ENCODE measurements at regions not wholly inside any gene's neighbourhood (a gene's known extent, or its start where the extent isn't known, plus 50 kb on each side); places are given as distances from the start of the nearest gene placed in this dataset.

GRCh38 chr5:2921651-2922050 lies 170.2 kb upstream of the IRX2 start:
- Histone ChIP-seq H3K27ac (ENCODE audit: low read length) (no peak overlapping the region), H3K9me3 (ENCODE audit: control insufficient read depth, insufficient read depth, low read depth, low read length) (no peaks in the 10 kb centered on the region), H3K36me3 (ENCODE audit: control insufficient read depth, insufficient read depth, low read length) (no peaks in the 10 kb centered on the region), H3K4me1 (ENCODE audit: control insufficient read depth, insufficient read depth, low read length) (no peaks in the 10 kb centered on the region), H3K27me3 (ENCODE audit: control insufficient read depth, insufficient read depth, low read length) (no peaks in the 10 kb centered on the region), H3K4me3 (ENCODE audit: low read depth in 2 of 2, low read length in 2 of 2) (no peak overlapping the region)
- DNase-seq (ENCODE audit: low read depth, low spot score) (no peak), ATAC-seq (no peak)
- in situ Hi-C loops (cut with HindIII; ENCODE audit: low pct_unique_long_range_greater_than_20kb, low sequenced_read_pairs) = no loop called here
- intact Hi-C loops (cut with micrococcal nuclease; ENCODE audit: unreplicated experiment) = no loop called here
- TF ChIP-seq TCF7L2 (IDR thresholded peaks at IDR 0.05; ENCODE audit: low read depth, low read length) (no peak), POLR2AphosphoS5 (IDR thresholded peaks at IDR 0.05; ENCODE audit: low read depth, low read length) (no peak), REST (IDR thresholded peaks at IDR 0.05; ENCODE audit: insufficient read depth in 1 of 2, low read depth in 2 of 2, low read length in 1 of 2) (no peak), SIN3A (IDR thresholded peaks at IDR 0.05; ENCODE audit: borderline replicate concordance, insufficient read depth, low read depth, low read length) (no peak), CTCF (IDR thresholded peaks at IDR 0.05) (no peak)
- ChIA-PET CTCF (no interaction called here), POLR2A (no interaction called here)
- no TSS peak for BruUV-seq (replicated peaks)

- H3K27ac ChIP-seq (ENCODE audit: low read length) = no peak overlapping the region
- no TSS peak for BruUV-seq (replicated peaks)
- CTCF ChIA-PET = no interaction called here
- DNase-seq (ENCODE audit: low read depth, low spot score) (no peak), ATAC-seq (no peak)
- no peak for TF ChIP-seq TCF7L2 (IDR thresholded peaks at IDR 0.05; ENCODE audit: low read depth, low read length)
- TF ChIP-seq SIN3A (IDR thresholded peaks at IDR 0.05; ENCODE audit: borderline replicate concordance, insufficient read depth, low read depth, low read length) = no peak
- no peak for TF ChIP-seq POLR2AphosphoS5 (IDR thresholded peaks at IDR 0.05; ENCODE audit: low read depth, low read length)
- no peak for TF ChIP-seq REST (IDR thresholded peaks at IDR 0.05; ENCODE audit: insufficient read depth in 1 of 2, low read depth in 2 of 2, low read length in 1 of 2)
- TF ChIP-seq CTCF (IDR thresholded peaks at IDR 0.05) = no peak
- no peak overlapping the region for H3K4me3 ChIP-seq (ENCODE audit: low read depth in 2 of 2, low read length in 2 of 2)
- in situ Hi-C loops (cut with HindIII; ENCODE audit: low pct_unique_long_range_greater_than_20kb, low sequenced_read_pairs) = no loop called here
- H3K9me3 ChIP-seq (ENCODE audit: control insufficient read depth, insufficient read depth, low read depth, low read length) = no peaks in the 10 kb centered on the region
- no peaks in the 10 kb centered on the region for H3K4me1 ChIP-seq (ENCODE audit: control insufficient read depth, insufficient read depth, low read length)
- POLR2A ChIA-PET = no interaction called here
- no peaks in the 10 kb centered on the region for H3K36me3 ChIP-seq (ENCODE audit: control insufficient read depth, insufficient read depth, low read length)
- H3K27me3 ChIP-seq (ENCODE audit: control insufficient read depth, insufficient read depth, low read length) = no peaks in the 10 kb centered on the region
- intact Hi-C loops (cut with micrococcal nuclease; ENCODE audit: unreplicated experiment) = no loop called here
These were observed 169.7 kb upstream of the IRX2 start for GRCh38 chr5:2921176-2921575.

Measured in Panc1 (cell line).